ENCODE measurements at regions not wholly inside any gene's neighbourhood (a gene's known extent, or its start where the extent isn't known, plus 50 kb on each side); places are given as distances from the start of the nearest gene placed in this dataset.

DNA sequence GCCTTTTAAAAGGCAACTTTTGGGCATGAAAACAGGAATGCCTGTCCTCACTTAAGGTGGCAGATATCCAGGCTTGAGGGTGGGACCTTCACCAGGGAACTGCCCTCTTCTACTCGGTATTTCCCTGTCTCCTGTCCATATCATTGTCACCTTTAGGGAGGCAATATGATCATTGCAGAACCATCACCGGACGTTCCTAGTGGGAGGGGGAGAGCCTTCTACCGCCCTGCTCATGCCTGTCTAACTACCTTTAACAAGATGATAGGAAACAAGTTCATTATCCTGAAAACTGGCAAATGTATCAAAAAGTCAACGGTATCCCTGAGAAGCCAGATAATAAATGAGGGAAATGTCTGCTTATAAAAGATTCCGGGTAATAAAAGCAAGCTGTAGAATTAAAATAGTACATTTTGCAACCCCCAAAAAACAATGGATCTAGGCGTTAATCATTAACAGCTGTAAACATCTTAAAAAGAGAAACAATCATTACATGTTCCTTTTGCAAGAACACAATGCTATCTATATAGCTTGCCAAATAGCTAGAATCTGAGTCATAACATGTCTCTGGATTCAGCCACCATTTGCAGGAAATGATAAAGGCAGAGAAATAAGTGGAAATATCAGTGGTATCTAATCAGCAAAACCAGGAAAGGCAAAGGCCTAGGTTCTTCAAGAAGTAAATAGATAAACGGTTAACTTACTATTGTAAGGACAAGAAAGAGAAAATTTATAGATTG, 852.9 kb upstream of the ADGRL4 start:
- DNase-seq (ENCODE audit: low read depth in 2 of 2), result peak; percentile 82 to 87

GRCh38 chr1:79852004-79852403, 845.5 kb upstream of the ADGRL4 start:
- no peak for DNase-seq (ENCODE audit: low read depth in 2 of 2)

DNA sequence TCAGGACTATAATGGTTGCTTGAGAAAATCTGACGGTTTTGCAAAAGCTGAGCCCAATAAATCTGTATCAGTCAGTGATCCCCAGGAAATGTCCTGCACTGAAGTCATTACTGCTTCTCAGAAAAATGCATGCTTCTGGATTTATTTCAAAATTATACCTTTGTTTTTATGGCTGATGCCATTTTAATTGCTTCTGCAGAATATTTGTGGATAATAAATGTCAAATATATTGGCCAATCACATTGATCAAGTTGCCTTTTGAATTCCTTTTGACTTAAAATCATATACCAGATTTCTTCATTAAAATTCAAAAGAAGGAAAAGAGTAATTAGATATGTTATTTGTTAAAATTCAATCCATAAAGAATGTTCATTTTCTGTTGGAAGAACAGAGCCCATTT, 842.9 kb upstream of the ADGRL4 start:
- DNase-seq (ENCODE audit: low read depth in 2 of 2), result no peak

DNA sequence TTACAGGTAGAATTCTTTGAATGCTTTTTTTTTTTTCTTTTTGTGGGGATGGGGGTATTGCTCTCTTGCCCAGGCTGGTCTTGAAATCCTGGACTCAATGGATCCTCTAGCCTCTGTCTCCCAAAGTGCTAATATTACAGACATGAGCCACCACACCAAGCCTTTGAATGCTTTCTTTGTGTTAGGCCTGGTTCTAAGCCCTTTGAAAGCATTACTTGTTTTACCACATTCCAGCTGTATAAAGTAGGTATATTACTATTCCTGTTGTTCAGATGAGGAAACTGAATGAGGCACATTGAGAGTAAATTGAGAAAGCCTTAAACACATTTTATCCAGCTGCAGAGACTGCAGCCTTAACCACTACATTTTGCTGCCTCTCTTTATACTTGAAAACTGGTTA, 841.8 kb upstream of the ADGRL4 start:
- no peak for DNase-seq (ENCODE audit: low read depth in 2 of 2)

DNA sequence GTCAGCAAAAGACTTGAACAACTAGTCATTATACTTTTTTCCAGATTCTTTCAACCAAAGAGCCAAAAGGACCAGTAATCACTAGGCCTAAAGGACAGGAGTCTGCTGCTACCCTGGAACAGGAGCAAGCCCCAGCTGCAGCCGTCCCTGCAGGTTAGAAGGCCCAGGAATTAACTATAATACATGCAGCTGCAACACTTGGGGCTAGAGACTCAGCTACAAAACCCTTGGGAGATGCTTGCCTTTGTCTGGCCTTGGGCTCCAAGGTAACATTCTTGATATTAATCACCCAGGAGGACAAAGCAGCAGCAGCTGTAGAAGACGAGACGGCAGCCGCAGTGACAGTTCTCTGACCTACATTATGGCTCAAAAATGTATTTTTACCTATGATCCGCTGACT, 841.2 kb upstream of the ADGRL4 start:
- DNase-seq (ENCODE audit: low read depth in 2 of 2), result no peak

- DNase-seq (ENCODE audit: low read depth in 2 of 2), result no peak
Observed at GRCh38 chr1:79845936-79846335, 839.4 kb upstream of the ADGRL4 start.

- no peak for DNase-seq (ENCODE audit: low read depth in 2 of 2)
Observed at GRCh38 chr1:79842811-79843210, 836.3 kb upstream of the ADGRL4 start.

GRCh38 chr1:79839882-79840281, 833.4 kb upstream of the ADGRL4 start:
- DNase-seq (ENCODE audit: low read depth in 2 of 2), result no peak

- no peak for DNase-seq (ENCODE audit: low read depth in 2 of 2)
Observed at GRCh38 chr1:79827446-79827845, 820.9 kb upstream of the ADGRL4 start.

GRCh38 chr1:79825551-79825950, 819.0 kb upstream of the ADGRL4 start:
- DNase-seq (ENCODE audit: low read depth in 2 of 2), result no peak

DNA sequence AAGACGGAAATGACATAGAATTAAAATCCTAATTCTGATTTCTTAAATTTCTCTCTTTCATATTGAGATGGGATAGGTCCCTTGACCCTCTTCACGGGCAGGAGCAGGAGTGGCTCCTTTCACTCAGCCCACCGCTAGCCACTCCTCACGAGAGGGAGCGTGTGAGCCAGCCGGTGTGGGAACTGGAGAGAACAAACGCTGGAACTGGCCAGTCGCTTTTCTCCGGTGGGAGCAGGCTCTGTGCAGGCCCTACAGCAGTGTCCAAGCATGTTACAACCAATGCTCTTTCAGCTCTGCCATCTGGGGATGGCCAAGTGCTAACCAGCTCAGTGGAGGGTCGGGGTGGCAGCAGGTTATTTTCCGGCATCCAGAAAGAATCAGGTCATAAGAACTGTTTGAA, 815.5 kb upstream of the ADGRL4 start:
- DNase-seq (ENCODE audit: low read depth in 2 of 2), result no peak

GRCh38 chr1:79819140-79819539, 812.6 kb upstream of the ADGRL4 start:
- DNase-seq (ENCODE audit: low read depth in 2 of 2), result no peak

DNA sequence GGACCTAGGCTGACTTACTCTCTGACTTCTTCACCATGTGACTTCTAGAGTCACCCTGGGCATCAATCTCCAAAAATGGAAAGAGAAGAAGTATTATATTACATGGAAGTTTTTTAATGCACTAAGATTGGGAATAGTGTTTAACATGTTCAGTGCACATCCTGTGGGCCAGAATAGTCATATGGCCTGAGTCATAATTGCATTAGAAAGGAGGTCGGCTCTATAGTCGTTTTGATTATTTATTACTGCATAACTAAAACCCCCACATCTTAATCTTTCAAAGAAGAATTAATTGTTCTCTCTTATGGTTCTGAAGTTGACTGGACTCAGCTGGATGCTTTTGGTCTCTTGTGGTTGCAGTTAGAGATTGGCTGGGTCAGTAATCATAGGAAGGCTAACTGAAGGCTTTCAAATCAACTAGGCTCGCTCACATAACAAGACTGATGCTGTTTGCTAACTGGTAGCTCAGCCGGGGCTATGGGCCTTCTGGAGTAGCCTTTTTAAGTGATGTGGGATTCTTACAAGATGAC, 810.6 kb upstream of the ADGRL4 start:
- DNase-seq (ENCODE audit: low read depth in 2 of 2), result no peak

DNA sequence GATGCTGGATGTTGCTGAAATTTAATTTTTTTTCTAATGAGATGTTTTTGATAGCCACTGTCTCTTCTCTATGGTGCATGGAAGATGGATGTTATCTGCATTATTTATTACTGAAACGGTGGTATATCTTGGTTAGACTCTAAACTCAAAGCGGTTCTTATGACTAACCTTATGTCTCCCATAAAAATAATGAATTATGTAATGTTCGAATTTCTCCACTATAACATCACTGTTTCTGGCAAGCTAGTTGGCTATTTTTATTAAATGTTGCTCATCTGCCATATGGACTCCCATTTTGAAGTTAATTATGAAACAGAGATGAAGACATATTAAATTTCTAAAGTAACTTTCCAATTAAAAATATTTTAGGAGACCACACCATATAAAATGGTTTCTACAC, 808.6 kb upstream of the ADGRL4 start:
- DNase-seq (ENCODE audit: low read depth in 2 of 2), result peak in 1 of 2 experiments; percentile 32

GRCh38 chr1:79811173-79811572, 804.6 kb upstream of the ADGRL4 start:
- DNase-seq (ENCODE audit: low read depth in 2 of 2), result peak; percentile 90 to 91

DNA sequence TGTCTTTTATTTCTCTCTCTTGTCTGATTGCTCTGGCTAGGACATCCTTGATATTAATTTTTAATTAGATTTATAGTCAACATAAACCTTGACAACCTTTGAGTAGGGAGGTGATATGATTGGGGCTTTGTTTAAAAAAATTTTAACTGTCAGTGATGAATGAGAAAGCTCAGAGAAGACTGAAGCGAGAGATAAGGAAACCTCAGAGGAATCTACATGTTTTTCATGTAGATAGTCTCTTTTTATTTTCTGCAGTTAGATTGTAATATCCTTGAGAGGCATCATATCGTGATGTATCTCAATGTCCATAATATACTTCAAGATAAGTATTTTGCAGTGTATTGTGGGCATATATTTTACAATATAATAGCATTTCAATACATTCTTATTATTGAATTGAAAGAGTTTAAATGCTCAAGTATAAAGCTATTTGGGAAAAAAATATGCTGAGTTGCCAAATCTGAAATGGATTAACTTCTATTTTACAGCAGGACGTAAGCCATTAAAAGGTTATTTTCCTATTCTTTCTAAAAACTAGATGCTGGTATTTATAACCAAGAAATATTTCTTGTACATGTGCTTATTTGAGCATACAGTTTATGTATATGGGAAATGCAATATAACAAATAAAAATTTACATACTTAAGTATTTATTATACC, 802.4 kb upstream of the ADGRL4 start:
- no peak for DNase-seq (ENCODE audit: low read depth in 2 of 2)

DNA sequence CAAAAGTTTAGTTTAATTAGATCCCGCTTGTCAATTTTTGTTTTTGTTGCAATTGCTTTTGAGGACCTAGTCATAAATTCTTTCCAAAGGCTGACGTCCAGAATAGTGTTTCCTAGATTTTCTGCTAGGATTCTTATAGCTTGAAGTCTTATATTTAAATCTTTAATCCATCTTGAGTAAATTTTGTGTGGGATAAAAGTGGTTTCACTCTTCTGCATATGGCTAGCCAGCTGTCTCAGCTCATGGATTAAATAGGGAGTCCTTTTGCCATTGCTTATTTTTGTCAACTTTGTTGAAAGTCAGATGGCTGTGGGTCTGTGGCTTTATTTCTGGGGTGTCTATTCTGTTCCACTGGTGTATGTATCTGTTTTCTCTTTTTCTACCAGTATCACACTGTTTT, 801.3 kb upstream of the ADGRL4 start:
- DNase-seq (ENCODE audit: low read depth in 2 of 2), result no peak

GRCh38 chr1:79797487-79797886, 791.0 kb upstream of the ADGRL4 start:
- no peak for DNase-seq (ENCODE audit: low read depth in 2 of 2)

- no peak for DNase-seq (ENCODE audit: low read depth in 2 of 2)
Observed at GRCh38 chr1:79796434-79796833, 789.9 kb upstream of the ADGRL4 start.

DNA sequence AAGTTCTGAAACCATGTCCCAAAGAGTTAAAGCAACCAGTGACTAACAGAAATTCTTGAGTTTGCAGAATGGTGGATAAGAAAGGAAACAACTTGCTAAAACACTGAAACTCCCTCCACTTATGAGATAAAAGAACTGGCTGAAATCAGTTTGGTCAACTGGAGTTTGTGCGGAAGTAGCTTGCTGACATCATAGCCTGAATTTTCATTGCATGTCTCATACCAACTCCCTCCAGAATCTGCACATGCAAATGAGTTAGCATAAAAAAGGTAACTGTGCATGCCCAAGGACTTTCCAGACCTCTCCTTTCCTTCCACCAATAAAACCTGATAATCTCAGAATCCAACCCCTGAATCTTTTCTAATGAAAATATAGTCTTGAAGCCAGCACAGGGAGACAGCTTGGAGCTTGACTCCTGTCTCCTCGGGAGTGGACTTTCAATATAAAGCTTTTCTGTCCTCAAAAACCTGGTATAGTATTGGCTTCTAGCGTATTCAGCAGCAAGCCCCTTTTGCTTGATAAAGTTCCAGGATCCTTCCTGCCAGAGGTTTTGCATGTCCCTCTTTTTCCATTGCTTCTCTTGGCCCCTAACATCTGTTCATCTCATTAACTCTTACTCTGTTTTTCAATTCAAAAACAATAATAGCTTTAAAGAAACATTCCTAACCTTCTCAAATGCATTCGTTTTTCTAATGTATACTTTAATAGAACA, 785.8 kb upstream of the ADGRL4 start:
- DNase-seq (ENCODE audit: low read depth in 2 of 2), result no peak

GRCh38 chr1:79791488-79792218, 785.1 kb upstream of the ADGRL4 start:
- no peak for DNase-seq (ENCODE audit: low read depth in 2 of 2)

GRCh38 chr1:79790950-79791349, 784.4 kb upstream of the ADGRL4 start:
- DNase-seq (ENCODE audit: low read depth in 2 of 2), result no peak
